H1 (cell line): ENCODE measurements at regions not wholly inside any gene's neighbourhood (a gene's known extent, or its start where the extent isn't known, plus 50 kb on each side); places are given as distances from the start of the nearest gene placed in this dataset.

Source experiments
- CBX8 ChIP-seq: fragments of 300-800, 300-1000 bp; sonication (generic); IDR thresholded peaks from 2 replicates; pipeline ENCODE4 v1.7.1; 2016; ENCODE audit warnings: low read depth, low read length, borderline replicate concordance
- CTBP2 ChIP-seq: IDR thresholded peaks from 2 replicates; pipeline ENCODE4 v1.7.0; 2011; ENCODE audit warnings: borderline replicate concordance, mild to moderate bottlenecking, moderate library complexity, mixed read lengths, low read length; ENCODE audit not compliant: insufficient read depth, insufficient read length
- EZH2 ChIP-seq: fragments of 200-600 bp; sonication (generic); IDR thresholded peaks from 2 replicates; pipeline ENCODE4 v1.7.1; 2012; ENCODE audit warnings: low read depth, mild to moderate bottlenecking, moderate library complexity, low read length, inconsistent platforms; ENCODE audit not compliant: severe bottlenecking
- KDM5A ChIP-seq: fragments of 200-600 bp; IDR thresholded peaks from 2 replicates; pipeline ENCODE4 v1.7.1; 2012; ENCODE audit warnings: mild to moderate bottlenecking, low read length, inconsistent platforms, mixed read lengths
- RAD21 ChIP-seq, 2 experiments: IDR thresholded peaks in 1 of 2; conservative IDR thresholded peaks in 1 of 2; 2 replicates each; pipeline ENCODE4 v1.6.1; 2011; ENCODE audit warnings: low read depth in 2 of 2, low read length in 2 of 2, improper control_type of control experiment in 1 of 2, inconsistent platforms in 1 of 2, mild to moderate bottlenecking in 1 of 2, moderate library complexity in 1 of 2
- YY1 ChIP-seq: IDR thresholded peaks from 2 replicates; pipeline ENCODE4 v1.6.1; 2011; ENCODE audit warnings: low read depth, mild to moderate bottlenecking, low read length
- TF ChIP-seq, protein P1 (sequence below): IDR thresholded peaks from 2 replicates; pipeline ENCODE4 v1.6.1; 2011; ENCODE audit warnings: low read depth, mild to moderate bottlenecking, low read length; ENCODE audit not compliant: insufficient read depth

DNA sequence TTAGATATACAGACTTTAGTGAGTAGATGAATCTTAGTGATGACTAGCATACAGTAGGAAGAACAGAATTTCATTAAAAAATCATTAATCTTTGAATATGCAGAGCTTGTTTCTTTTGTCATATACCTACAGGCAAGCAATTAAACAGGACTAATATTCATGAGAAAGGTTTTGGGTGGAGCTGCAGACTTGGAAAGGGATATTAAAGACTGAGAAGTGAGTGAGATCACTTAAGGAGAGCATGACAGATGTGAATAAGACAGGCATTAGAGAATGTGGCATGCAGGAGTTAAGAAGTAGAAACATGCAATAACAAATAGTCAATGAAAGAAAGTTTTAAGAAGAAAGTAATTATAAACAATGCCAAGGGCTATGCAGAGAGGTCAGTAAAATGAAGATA, 187.7 kb downstream of the TMTC3 start (continued):
- TF ChIP-seq, protein P1, sequence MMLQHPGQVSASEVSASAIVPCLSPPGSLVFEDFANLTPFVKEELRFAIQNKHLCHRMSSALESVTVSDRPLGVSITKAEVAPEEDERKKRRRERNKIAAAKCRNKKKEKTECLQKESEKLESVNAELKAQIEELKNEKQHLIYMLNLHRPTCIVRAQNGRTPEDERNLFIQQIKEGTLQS = no peak
- no peak for TF ChIP-seq EZH2
- no peak for TF ChIP-seq RAD21 (IDR thresholded peaks at IDR 0.05 in 1 of 2, conservative IDR thresholded peaks at IDR 0.05 in 1 of 2; ENCODE audit: low read depth in 2 of 2, low read length in 2 of 2)
- TF ChIP-seq CTBP2 = no peak
- no peak for TF ChIP-seq YY1
- no peak for TF ChIP-seq KDM5A
- TF ChIP-seq CBX8 = no peak
